BE2C (cell line): ENCODE measurements at regions not wholly inside any gene's neighbourhood (a gene's known extent, or its start where the extent isn't known, plus 50 kb on each side); places are given as distances from the start of the nearest gene placed in this dataset.

ENCODE experiments used
- DNase-seq: peaks from one replicate; pipeline ENCODE4 v3.0.0-alpha.2; 2020
- H3K27me3 ChIP-seq: fragments of 250-450 bp; sonication (Bioruptor Pico); 2 replicates; pipeline ENCODE4 v1.5.1; 2020; ENCODE audit warnings: mild to moderate bottlenecking
- H3K36me3 ChIP-seq: fragments of 250-450 bp; sonication (Bioruptor Pico); 2 replicates; pipeline ENCODE4 v1.5.1; 2020; ENCODE audit warnings: mild to moderate bottlenecking
- H3K4me1 ChIP-seq: fragments of 250-450 bp; sonication (Bioruptor Pico); 2 replicates; pipeline ENCODE4 v1.5.1; 2020
- H3K4me3 ChIP-seq: 2 replicates; pipeline ENCODE4 v1.5.1; 2011; ENCODE audit warnings: low read depth, low read length
- H3K9me3 ChIP-seq: fragments of 250-450 bp; sonication (Bioruptor Pico); 2 replicates; pipeline ENCODE4 v1.5.1; 2020
- CTCF ChIP-seq: IDR thresholded peaks from 2 replicates; pipeline ENCODE4 v1.5.1; 2012; ENCODE audit warnings: mild to moderate bottlenecking, low read depth, low read length

- Histone ChIP-seq H3K27me3 (no peaks in the 10 kb centered on the region), H3K4me3 (no peak overlapping the region), H3K9me3 (no peaks in the 10 kb centered on the region), H3K4me1 (peaks cover 20% of the 10 kb centered on the region), H3K36me3 (no peaks in the 10 kb centered on the region)
- TF ChIP-seq CTCF: no peak
- DNase-seq: no peak
Observed at GRCh38 chr16:85310868-85311585, 198.8 kb upstream of the CIBAR2 start.

GRCh38 chr16:85311741-85312140, 199.5 kb upstream of the CIBAR2 start:
- H3K4me3 ChIP-seq: no peak overlapping the region
- no peak for TF ChIP-seq CTCF
- no peaks in the 10 kb centered on the region for H3K9me3 ChIP-seq
- peaks cover 27% of the 10 kb centered on the region for H3K4me1 ChIP-seq
- no peaks in the 10 kb centered on the region for H3K36me3 ChIP-seq
- H3K27me3 ChIP-seq: no peaks in the 10 kb centered on the region
- no peak for DNase-seq

- Histone ChIP-seq H3K4me3 (no peak overlapping the region), H3K36me3 (no peaks in the 10 kb centered on the region), H3K27me3 (no peaks in the 10 kb centered on the region), H3K9me3 (no peaks in the 10 kb centered on the region), H3K4me1 (peaks cover 30% of the 10 kb centered on the region)
- no peak for DNase-seq
- TF ChIP-seq CTCF: no peak
Observed at GRCh38 chr16:85312174-85312573, 199.9 kb upstream of the CIBAR2 start.

GRCh38 chr16:85312642-85313525, 200.6 kb upstream of the CIBAR2 start:
- Histone ChIP-seq H3K4me3 (no peak overlapping the region), H3K9me3 (no peaks in the 10 kb centered on the region), H3K4me1 (peaks cover 30% of the 10 kb centered on the region), H3K27me3 (no peaks in the 10 kb centered on the region), H3K36me3 (no peaks in the 10 kb centered on the region)
- no peak for DNase-seq
- no peak for TF ChIP-seq CTCF

- H3K36me3 ChIP-seq: no peaks in the 10 kb centered on the region
- no peak for DNase-seq
- TF ChIP-seq CTCF: no peak
- no peaks in the 10 kb centered on the region for H3K27me3 ChIP-seq
- H3K4me3 ChIP-seq: no peak overlapping the region
- no peaks in the 10 kb centered on the region for H3K9me3 ChIP-seq
- peaks cover 30% of the 10 kb centered on the region for H3K4me1 ChIP-seq
Observed at GRCh38 chr16:85313526-85314301, 201.4 kb upstream of the CIBAR2 start.
